ENCODE measurements at regions not wholly inside any gene's neighbourhood (a gene's known extent, or its start where the extent isn't known, plus 50 kb on each side); places are given as distances from the start of the nearest gene placed in this dataset.

DNA sequence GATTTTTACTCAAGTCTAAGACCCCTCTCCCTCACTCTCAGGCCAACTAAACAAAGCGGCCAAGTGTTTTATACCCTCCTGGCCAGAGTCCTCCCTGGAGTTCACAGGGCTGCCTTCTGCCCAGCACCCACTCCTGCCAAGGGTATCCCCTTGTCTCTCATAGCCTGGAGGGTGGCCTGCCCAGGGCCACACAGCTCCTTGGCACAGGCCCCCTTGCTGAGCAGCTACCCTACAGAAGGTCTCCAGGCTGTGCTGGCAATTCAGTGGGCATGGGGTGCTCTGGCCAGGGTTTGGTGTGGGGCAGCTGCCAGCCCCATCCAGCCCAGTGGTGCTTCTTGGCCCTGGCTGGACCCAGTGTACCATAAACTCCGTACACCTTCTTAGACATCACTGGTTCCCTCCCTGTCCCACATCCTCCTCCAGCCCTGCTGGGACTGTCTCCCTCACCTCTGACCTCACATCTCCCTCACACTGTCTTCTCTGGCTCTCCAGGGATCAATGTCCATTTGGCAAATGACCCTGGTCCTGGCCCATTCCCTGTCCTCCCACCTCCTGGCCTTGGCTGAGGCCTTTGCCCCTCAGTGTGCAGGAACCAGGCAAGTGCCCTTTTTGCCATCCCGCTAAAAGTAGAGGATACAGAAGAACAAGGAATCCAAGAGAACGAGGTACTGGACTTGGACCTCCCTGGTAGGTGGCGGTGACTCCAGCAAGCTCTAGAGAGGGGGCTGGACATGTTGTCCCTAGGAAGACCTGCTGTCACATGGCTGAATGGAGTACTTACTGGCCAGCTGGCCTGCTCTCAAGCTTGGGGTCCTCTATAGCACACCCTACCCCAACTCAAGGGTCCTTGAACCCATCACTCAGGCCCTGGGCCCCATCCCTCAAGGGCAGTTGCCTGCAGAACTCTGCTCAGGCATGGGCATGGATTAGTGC lies 50.0 kb upstream of the TRPM1 start:
- no peak for DNase-seq

DNA sequence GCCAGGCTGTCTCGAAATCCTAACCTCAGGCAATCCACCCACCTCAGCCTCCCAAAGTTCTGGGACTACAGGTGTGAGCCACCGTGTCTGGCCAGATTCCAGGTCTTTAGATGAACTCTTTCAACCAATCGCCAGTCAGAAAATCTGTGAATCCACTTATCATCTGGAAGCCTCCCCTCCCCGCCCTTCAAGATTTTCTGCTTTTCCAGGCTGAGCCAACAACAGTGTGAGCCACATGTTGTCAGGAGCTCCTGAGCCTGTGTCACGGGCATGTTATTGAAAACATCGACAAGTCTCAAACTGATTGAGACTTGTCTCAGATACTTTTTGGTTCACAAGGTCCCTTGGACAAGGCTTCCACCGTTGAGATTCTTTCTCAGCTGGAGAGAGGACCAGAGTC lies 52.0 kb upstream of the TRPM1 start:
- no peak for DNase-seq

- DNase-seq, result no peak
Observed at GRCh38 chr15:31155151-31155550, 53.6 kb upstream of the TRPM1 start.

- no peak for DNase-seq
Observed at GRCh38 chr15:31156226-31156625, 54.7 kb upstream of the TRPM1 start.

- DNase-seq, result no peak
Observed at GRCh38 chr15:31156808-31157207, 55.3 kb upstream of the TRPM1 start.

DNA sequence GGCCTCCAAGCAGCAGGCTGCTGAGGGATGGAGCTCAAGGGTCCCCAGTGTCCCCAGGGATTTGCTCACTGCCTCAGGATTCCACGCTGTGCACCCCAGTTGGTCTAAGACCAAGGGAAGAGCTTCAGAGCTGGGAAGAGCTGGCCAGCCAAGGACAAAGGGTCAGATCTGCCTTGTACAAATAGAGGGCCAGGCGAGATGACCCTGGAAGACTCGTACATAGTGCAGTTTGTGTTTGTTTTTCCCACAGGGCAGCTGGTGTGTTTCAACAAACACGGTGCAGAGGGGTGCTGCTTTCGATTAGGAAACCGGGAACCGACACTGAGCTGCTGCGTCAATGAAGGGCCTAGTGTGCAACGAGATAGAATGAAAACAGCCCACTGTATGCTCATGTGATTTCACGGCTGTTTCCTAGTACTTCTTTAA lies 56.1 kb upstream of the TRPM1 start:
- no peak for DNase-seq

DNA sequence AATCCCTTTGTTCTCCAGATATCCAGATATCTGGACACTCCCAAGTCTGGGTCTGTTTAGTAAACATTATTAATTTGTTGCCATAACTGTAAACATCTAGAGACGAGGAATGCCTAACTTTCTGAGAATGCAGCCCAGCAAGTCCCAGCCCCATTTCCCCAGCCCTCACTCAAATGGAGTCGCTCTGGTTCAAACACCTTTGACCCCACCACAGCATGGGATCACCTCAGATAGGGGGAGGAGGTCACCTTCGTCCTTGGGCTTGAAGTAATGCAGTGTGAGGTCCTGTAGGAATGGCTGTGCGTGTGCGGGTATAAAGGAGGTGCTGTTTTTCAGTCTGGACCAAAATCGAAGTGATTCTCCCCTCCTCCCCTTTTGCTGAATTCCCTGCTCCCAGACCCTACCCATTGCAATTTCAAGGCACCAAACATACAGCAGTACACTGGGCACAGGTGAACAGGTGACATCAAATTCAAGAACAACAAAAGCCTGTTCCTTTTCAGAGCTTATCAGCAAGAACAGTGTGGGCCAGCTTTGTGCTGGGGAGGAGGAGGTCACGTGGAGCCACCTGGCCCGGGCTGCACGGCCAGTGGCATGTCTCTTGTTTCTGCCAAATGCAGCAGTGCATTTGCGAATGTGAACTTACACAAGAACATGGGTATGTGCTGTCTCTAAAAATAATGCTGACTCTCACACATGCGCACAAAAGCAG lies 57.5 kb upstream of the TRPM1 start:
- DNase-seq, result no peak

DNA sequence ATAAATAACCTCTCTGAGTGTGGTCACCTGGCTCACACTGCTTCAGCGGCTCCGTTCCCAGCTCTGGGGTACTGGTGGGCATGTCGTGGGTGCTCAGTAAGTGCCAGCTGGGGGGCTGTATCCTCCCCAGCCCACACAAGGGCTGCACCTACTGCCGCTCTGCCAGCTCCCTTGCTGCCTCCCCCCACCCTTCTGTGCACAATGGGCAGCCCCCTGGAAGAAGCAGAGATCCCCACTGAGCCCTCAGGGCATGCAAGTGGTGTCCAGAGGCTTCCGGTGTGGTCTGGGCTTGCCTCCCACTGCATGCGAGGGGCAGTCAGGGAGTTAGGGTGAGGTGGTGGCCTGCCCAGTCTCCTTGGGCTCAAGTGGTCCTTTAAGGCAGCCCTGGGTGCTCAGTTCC lies 58.3 kb upstream of the TRPM1 start:
- no peak for DNase-seq

DNA sequence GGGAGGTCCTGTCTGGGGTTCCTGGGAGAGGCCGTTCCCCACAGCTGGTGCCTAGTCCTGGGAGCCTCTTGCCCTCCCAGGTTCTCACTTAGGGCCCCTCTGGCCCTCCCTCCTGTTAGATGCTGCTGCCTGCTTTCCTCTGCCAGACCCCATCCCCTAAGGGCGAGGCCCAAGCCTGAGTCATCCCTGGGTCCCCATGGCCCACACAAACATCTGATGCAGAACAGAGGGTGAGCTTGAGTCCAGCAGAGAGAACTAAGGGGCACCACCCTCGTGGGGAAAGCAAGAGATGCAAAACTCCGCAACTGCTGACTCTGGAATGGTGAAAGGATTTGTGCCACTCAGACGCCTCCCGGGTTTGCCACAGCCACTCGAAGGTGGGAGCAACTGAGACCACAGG lies 58.8 kb upstream of the TRPM1 start:
- DNase-seq, result no peak

DNA sequence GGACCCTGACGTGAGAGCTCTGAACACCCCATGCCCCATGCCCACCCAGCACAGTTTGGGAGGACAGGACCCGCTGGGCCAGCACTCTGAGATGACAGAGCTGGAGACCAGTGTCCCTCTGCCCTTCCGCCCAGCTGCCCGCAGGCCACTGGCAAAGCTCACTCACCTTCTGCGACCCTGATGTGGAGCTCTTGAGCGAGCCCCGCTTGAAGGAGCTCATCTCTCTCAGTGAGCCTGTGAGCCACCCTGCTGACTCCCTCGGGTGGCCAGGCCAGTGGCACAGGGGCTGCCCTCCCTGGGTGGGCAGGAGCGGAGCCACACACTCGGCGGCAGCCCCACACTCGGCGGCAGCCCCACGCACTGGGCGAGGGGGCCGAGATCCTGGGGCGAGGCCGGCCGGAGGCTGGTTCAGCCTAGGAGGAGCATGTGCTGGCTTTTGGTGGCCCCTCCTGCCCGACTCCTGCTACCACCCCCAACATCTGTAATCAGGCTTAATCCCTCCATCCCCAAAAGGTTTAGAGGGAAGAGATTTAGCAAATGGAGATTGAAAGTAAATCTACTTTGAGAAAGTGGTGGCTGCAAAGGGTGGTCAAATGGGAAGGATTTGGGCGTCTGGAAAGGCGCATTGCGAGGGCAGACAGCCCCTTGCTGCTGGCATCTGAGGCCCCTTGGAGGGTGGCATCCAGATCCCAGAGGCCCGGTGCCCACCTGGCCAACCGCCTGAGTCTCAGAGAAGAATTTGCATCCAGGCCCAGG lies 59.4 kb upstream of the TRPM1 start:
- no peak for DNase-seq

DNA sequence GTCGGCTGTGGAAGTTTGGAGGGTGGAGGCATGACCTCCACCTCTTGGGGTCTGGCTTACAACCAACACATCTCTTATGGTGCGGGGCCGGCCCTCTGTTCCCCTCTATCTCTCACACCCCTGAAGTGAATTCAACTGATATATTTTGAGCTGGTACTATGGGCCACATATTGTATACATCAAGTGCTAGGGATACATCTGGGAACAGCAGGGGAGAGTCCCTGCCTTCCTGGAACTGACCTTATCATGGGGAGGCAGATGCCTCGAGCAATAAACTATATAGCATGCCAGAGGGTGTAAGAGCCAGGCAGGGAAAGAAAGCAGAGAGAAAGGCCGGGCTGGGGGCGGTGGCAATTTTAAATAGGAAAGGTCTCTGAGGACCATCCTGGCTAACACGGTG lies 60.4 kb upstream of the TRPM1 start:
- DNase-seq, result no peak

GRCh38 chr15:31162721-31163510 lies 61.4 kb upstream of the TRPM1 start:
- no peak for DNase-seq

DNA sequence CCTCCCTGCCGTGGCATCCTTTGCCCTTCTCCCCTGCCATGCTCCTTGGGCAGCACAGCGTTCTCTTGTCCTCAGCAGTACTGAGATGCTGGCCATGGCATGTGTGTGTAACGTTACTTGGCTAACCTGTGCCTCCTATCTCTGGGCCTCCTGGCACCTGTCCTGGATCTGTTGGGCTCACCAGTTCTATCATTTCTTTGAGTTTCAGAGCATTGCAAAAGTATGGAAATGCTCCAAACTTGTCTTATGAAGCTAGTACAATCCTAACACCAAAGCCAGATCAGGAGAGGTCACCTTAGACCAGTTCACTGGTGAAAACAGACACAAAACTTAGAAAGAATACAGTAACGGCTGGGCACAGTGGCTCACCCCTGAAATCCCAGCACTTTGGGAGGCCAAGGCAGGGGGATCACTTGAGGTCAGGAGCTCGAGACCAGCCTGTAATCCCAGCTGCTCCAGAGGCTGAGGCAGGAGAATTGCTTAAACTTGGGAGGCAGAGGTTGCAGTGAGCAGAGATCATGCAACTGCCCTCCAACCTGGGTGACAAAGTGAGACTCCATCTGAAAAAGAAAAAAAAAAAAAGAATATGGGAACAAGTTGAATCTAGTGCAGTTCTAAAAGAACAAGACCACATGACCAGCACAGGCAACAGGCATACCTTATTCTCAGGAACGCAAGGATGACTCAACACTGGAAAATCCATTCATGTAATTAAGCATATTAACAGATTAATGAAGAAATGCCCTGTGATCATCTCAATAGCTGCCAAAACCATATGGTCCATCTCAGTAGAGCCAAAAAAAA lies 62.4 kb upstream of the TRPM1 start:
- no peak for DNase-seq

DNA sequence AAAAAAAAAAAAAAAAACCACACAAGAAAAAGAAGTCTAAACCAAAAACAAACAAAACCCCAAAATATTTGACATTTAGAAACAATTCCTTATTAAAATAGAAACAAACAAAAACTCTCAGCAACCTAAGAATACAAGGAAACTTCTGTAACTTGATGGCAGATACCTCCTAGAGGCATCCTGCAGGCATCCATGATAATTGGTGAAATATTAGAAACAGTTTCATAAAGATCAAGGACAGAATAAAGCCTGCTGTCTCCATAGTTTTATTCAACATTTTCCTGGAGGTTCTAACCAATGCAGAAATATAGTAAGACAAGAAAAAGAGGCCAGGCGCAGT lies 63.0 kb upstream of the TRPM1 start:
- no peak for DNase-seq

DNA sequence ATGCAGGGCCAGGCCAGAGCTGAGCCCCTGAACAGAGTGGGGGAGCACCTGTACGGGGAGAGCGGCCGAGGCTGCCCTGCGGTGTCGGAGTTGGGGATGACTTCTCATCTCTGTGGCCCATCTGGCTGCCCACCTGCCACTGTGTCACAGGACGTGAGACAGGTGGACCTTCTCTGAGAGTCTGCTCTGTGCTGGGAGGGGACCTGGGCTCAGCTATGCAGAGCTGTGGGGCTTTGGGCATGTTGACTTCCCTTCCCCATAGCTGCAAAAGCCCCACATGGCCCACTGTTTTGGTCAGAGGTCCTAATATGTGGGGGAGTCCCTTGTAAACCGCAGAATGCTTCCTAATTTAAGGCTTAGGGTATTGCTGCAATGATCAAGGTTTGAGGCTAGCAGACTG lies 68.0 kb upstream of the TRPM1 start:
- DNase-seq, result no peak

DNA sequence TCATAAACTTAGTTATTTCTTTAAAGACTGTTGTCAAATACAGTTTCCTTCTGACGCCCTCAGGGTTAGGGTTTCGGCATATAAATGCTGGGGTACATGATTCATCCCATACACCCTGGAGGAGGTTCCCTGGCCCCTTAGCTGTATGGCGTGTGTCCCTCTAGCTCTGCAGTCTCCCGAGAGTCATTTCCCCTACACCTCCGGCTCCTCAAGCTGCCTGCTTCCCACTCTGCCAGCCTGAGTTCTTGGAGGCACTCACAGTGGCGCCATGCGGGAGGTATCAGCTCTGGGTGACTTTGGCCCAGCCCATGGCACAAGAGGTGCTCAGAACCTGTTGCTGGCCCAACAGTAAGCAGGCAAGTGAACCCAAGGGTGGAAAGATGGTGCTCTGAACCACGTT lies 70.2 kb upstream of the TRPM1 start:
- DNase-seq, result no peak

DNA sequence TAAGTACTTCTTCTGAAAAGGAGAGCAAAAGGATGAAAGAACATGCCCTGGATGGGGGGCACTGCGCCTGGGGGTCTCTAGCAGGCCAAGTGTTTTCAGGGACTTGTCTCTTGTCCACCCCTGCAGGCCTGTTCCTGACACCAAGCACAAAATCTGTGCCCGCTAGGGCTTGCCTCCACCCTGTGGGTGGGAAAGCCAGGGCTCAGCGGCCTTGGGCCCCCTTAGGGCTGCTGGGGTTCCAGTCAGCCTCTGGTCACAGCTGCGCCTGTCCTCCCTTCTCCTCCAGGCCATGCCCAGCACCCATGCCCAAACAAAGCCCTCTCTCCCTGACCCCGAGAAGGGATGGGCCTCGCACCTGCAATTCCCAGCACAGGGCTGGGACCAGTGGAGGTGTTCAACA lies 71.1 kb upstream of the TRPM1 start:
- DNase-seq, result no peak

GRCh38 chr15:31173790-31174450 lies 72.4 kb upstream of the TRPM1 start:
- no peak for DNase-seq

DNA sequence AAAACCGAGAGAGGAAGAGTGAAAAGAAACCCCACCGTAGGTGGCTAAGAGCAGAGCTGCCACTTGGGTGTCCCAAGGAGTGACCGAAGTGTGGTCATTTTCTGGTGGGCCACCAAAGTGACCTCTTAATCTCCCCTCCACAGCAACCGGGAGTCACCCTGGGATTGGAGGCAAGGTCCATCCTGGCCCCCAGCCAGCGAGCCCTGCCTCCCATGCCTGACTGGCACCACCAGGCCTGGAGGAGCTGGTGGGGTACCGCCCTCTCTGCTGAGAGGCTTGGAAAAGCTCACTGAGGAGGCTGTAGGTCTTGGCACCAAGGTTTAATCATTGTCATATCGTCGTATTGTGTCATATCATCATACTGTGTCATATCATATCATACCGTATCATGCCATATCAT lies 74.0 kb upstream of the TRPM1 start:
- DNase-seq, result no peak

DNA sequence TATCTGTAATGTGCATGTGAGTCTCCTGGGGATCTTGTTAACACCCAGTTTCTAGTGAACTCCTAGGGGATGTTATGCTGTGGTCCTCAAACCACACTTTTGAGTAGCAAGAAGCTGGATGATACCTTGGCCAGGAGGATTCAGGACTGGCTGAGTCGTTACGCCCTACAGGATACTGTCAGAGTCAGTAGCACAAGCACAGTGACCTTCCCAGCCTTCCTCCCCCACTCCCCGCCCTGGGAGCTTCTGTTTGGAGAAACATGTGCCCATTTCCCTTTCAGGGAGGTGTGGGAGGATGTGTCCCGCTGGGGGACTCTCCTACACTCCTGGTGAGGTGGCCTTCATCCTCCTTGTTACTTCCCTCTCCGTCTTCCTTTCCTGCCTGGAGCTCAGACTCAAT lies 76.4 kb upstream of the TRPM1 start:
- DNase-seq, result no peak

DNA sequence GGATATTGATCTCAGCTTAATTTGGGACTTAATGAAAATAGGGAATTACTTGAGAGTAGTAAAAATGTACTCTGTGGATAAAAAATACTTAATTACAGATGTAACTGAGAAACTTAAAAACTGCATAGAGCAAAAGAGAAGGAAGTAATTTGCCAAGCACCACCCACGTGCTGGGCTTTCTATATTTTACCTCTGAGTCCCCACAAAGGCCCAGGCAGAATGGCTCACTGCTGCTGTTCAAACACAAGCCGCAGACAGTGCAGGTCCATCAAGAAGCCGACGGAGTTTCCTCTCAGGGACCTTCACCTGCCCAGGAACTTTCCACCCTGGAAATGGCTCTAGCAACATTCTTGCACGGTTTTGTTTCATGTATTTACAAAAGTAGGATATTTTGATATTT lies 77.2 kb upstream of the TRPM1 start:
- DNase-seq, result no peak

- peak; percentile 11 for DNase-seq
Observed at GRCh38 chr15:31179693-31180092, 78.2 kb upstream of the TRPM1 start.
